ENCODE measurements at regions not wholly inside any gene's neighbourhood (a gene's known extent, or its start where the extent isn't known, plus 50 kb on each side); places are given as distances from the start of the nearest gene placed in this dataset.

DNA sequence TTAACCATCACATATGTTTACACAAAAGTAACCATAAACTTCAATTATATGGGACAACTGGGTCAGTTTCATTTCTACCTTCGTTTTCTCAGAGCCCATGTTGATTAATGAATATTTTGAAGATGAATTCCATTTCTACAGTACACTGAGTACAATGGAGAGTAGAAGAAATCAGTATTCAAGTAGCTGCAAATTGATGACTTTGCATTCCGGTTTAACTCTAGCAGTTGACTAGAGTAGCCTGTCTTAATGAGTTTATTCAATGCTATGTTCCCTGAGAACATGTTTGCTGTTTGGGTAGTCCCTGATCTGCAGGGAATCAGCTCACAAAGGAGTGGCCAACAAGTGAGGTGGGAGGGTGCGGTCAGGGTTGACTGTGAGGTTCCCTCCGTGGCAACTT lies 168.3 kb downstream of the TRIML1 start:
- WGBS, 2 donors: 73 to 78% methylated on average over 4 of the region's 4 CpGs
- TF ChIP-seq, protein P1, sequence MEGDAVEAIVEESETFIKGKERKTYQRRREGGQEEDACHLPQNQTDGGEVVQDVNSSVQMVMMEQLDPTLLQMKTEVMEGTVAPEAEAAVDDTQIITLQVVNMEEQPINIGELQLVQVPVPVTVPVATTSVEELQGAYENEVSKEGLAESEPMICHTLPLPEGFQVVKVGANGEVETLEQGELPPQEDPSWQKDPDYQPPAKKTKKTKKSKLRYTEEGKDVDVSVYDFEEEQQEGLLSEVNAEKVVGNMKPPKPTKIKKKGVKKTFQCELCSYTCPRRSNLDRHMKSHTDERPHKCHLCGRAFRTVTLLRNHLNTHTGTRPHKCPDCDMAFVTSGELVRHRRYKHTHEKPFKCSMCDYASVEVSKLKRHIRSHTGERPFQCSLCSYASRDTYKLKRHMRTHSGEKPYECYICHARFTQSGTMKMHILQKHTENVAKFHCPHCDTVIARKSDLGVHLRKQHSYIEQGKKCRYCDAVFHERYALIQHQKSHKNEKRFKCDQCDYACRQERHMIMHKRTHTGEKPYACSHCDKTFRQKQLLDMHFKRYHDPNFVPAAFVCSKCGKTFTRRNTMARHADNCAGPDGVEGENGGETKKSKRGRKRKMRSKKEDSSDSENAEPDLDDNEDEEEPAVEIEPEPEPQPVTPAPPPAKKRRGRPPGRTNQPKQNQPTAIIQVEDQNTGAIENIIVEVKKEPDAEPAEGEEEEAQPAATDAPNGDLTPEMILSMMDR (IDR thresholded peaks at IDR 0.05): no peak
- no peak for TF ChIP-seq POLR2A (IDR thresholded peaks at IDR 0.05)
- Histone ChIP-seq H3K9me3 (no peaks in the 10 kb centered on the region), H3K27me3 (no peaks in the 10 kb centered on the region), H3K27ac (no peak overlapping the region), H3K4me1 (no peaks in the 10 kb centered on the region), H3K36me3 (no peaks in the 10 kb centered on the region), H3K4me3 (replicated peaks in 1 of 3) (no peak overlapping the region)
- intact Hi-C loops (cut with DNase I): no loop called here
- no peak for DNase-seq

DNA sequence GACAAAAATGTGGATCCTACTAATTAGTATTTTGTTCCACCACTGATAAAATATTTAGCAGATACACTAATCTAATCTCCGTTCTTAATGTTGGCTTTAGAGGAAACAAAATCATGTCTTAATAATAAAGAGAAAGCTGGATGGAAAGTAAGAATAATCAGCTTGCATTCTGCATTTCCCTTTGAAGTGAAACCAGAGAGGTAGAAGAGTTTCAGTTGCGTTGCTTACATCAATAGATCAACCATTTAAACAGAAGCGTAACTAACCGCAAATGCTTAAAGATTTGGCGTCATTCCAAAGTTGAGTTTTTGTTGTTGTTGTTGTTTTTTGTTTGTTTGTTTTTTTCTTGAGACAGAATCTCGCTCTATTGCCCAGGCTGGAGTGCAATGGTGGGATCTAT lies 168.9 kb downstream of the TRIML1 start:
- 87 to 93% methylated on average over 6 of the region's 6 CpGs for WGBS, 2 donors
- no peaks in the 10 kb centered on the region for H3K9me3 ChIP-seq
- no peak for DNase-seq
- no peaks in the 10 kb centered on the region for H3K36me3 ChIP-seq
- no peak overlapping the region for H3K4me3 ChIP-seq (replicated peaks in 1 of 3)
- intact Hi-C loops (cut with DNase I): no loop called here
- H3K27me3 ChIP-seq: no peaks in the 10 kb centered on the region
- TF ChIP-seq, protein P1 (IDR thresholded peaks at IDR 0.05): no peak
- TF ChIP-seq POLR2A (IDR thresholded peaks at IDR 0.05): no peak
- no peak overlapping the region for H3K27ac ChIP-seq
- no peaks in the 10 kb centered on the region for H3K4me1 ChIP-seq

GRCh38 chr4:188316391-188316790 lies 177.2 kb downstream of the TRIML1 start:
- DNase-seq: no peak
- Histone ChIP-seq H3K27ac (no peak overlapping the region), H3K36me3 (no peaks in the 10 kb centered on the region), H3K27me3 (no peaks in the 10 kb centered on the region), H3K9me3 (no peaks in the 10 kb centered on the region), H3K4me3 (replicated peaks in 1 of 3) (no peak overlapping the region), H3K4me1 (no peaks in the 10 kb centered on the region)
- 87 to 93% methylated on average over 2 of the region's 2 CpGs for WGBS, 2 donors
- intact Hi-C loops (cut with DNase I): no loop called here
- TF ChIP-seq, protein P1 (IDR thresholded peaks at IDR 0.05): no peak
- TF ChIP-seq POLR2A (IDR thresholded peaks at IDR 0.05): no peak

DNA sequence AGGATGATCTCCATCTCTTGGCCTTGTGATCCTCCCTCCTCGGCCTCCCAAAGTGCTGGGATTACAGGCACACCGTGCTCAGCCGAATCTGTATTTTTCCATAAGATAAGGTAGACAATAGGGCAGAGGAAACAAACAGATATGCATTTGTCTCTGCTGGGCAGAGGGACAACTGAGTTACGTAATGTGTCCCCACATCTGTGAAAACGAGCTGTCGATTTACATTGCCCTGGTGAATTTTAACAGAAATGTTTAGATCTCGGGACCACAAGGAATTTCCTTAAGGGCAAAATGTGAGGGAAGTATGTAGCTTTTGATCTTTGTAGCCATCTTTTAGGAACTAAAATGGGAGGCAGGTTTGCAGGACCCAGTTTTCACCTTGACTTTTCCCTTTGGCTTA lies 189.7 kb downstream of the TRIML1 start:
- Histone ChIP-seq H3K9me3 (no peaks in the 10 kb centered on the region), H3K27ac (no peak overlapping the region), H3K27me3 (no peaks in the 10 kb centered on the region), H3K4me3 (replicated peaks in 1 of 3) (no peak overlapping the region), H3K4me1 (no peaks in the 10 kb centered on the region), H3K36me3 (no peaks in the 10 kb centered on the region)
- intact Hi-C loops (cut with DNase I): no loop called here
- no peak for DNase-seq
- TF ChIP-seq POLR2A (IDR thresholded peaks at IDR 0.05): no peak
- TF ChIP-seq, protein P1 (IDR thresholded peaks at IDR 0.05): no peak
- WGBS, 2 donors: 80 to 91% methylated on average over 7 of the region's 7 CpGs

GRCh38 chr4:188329521-188329920 lies 190.3 kb downstream of the TRIML1 start:
- Histone ChIP-seq H3K4me3 (replicated peaks in 1 of 3) (no peak overlapping the region), H3K27me3 (no peaks in the 10 kb centered on the region), H3K36me3 (no peaks in the 10 kb centered on the region), H3K27ac (no peak overlapping the region), H3K9me3 (no peaks in the 10 kb centered on the region), H3K4me1 (no peaks in the 10 kb centered on the region)
- intact Hi-C loops (cut with DNase I): no loop called here
- DNase-seq: no peak
- WGBS, 2 donors: 78 to 81% methylated on average over 4 of the region's 4 CpGs
- no peak for TF ChIP-seq POLR2A (IDR thresholded peaks at IDR 0.05)
- TF ChIP-seq, protein P1 (IDR thresholded peaks at IDR 0.05): no peak

Data from thyroid gland (tissue), 4 donors.